GM23248 (cell line): ENCODE measurements at regions not wholly inside any gene's neighbourhood (a gene's known extent, or its start where the extent isn't known, plus 50 kb on each side); places are given as distances from the start of the nearest gene placed in this dataset.

Experiments used
- EZH2 ChIP-seq: fragments of 200-600 bp; sonication (generic); IDR thresholded peaks from 2 replicates; pipeline ENCODE4 v1.6.1; 2018; ENCODE audit warnings: antibody characterized with exemption, mild to moderate bottlenecking; ENCODE audit not compliant: insufficient read depth, poor library complexity, severe bottlenecking
- EZH2phosphoT487 ChIP-seq: fragments of 200-600 bp; sonication (generic); IDR thresholded peaks from 2 replicates; pipeline ENCODE4 v1.6.1; 2018; ENCODE audit warnings: antibody characterized with exemption, moderate library complexity, mild to moderate bottlenecking, low read depth; ENCODE audit not compliant: insufficient read depth

GRCh38 chr5:122715095-122715494, 59.8 kb upstream of the SNX2 start:
- no peak for TF ChIP-seq EZH2phosphoT487
- no peak for TF ChIP-seq EZH2
